Epithelial cell of esophagus (primary cell): ENCODE measurements at regions not wholly inside any gene's neighbourhood (a gene's known extent, or its start where the extent isn't known, plus 50 kb on each side); places are given as distances from the start of the nearest gene placed in this dataset.
A peak's percentile ranks its signal among the peaks of the same experiment; 100 is the strongest.

Experiments
- DNase-seq: peaks from one replicate; pipeline ENCODE4 v3.0.0; 2010; ENCODE audit warnings: low read depth
- H3K4me3 ChIP-seq: 2 replicates; pipeline ENCODE4 v1.5.1; 2011; ENCODE audit warnings: mild to moderate bottlenecking, low read length, control low read depth
- TF ChIP-seq, protein P1 (sequence below): IDR thresholded peaks from 2 replicates; pipeline ENCODE4 v1.5.1; 2011; ENCODE audit warnings: low read depth, mild to moderate bottlenecking, low read length, control low read depth, inconsistent platforms; ENCODE audit not compliant: insufficient read depth; ENCODE audit errors: missing control alignments

DNA sequence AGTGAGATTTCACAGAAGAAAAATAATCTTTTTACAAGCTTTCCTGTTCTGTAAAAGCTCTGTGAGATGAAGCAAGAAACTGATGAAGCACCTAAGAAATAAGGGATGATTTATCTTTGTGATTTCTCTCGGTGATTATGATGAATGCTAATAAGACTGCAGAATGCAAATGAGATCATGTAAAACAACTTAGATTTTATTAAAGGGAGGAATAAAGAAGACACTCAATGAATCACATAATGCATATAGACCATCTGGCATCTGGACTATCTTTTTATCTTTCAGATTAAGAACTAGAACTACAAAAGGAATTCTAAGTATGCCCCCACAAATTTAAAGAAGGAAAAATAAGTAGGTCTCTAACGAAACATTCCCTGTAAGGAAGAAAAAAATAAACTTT lies 361.5 kb upstream of the OPRM1 start:
- no peak overlapping the region for H3K4me3 ChIP-seq
- TF ChIP-seq, protein P1, sequence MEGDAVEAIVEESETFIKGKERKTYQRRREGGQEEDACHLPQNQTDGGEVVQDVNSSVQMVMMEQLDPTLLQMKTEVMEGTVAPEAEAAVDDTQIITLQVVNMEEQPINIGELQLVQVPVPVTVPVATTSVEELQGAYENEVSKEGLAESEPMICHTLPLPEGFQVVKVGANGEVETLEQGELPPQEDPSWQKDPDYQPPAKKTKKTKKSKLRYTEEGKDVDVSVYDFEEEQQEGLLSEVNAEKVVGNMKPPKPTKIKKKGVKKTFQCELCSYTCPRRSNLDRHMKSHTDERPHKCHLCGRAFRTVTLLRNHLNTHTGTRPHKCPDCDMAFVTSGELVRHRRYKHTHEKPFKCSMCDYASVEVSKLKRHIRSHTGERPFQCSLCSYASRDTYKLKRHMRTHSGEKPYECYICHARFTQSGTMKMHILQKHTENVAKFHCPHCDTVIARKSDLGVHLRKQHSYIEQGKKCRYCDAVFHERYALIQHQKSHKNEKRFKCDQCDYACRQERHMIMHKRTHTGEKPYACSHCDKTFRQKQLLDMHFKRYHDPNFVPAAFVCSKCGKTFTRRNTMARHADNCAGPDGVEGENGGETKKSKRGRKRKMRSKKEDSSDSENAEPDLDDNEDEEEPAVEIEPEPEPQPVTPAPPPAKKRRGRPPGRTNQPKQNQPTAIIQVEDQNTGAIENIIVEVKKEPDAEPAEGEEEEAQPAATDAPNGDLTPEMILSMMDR: no peak
- no peak for DNase-seq

DNA sequence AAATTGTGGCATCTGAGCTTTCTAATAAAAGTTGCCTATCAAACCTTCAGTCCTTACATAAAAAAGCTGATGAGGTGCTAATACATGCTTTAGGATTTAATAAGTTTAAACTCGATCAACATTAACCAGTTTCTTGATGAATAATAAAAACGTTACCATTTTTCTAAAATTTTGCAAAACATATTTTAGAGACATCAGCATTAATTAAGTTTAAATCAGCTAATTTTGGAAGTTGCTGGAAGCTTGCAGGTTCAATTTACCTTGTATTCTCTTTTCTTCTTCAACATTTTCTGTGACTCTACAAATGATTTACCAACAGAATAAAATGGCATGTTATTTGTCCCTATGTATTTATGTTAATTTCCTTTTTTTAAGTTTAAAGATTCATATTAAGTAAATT lies 365.3 kb upstream of the OPRM1 start:
- TF ChIP-seq, protein P1: no peak
- DNase-seq: no peak
- no peak overlapping the region for H3K4me3 ChIP-seq

DNA sequence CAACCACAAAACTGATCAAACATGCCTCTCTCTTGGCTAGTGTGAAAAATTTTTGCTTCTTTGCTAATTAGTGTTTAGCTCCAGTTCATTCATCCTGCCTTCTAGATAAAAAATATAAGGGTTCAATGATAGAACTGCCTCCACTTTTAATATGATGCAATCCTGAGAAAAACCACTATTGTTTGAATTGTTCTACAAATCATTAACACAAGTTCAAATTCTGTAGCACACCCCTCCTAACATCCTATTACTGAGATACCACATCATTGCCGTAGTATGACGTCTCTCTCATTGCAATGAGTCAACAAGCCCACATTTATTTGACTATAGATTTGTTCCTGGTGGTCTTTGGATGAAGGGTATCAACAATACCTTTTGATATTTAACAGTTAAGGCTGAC lies 365.8 kb upstream of the OPRM1 start:
- TF ChIP-seq, protein P1: no peak
- DNase-seq: no peak

DNA sequence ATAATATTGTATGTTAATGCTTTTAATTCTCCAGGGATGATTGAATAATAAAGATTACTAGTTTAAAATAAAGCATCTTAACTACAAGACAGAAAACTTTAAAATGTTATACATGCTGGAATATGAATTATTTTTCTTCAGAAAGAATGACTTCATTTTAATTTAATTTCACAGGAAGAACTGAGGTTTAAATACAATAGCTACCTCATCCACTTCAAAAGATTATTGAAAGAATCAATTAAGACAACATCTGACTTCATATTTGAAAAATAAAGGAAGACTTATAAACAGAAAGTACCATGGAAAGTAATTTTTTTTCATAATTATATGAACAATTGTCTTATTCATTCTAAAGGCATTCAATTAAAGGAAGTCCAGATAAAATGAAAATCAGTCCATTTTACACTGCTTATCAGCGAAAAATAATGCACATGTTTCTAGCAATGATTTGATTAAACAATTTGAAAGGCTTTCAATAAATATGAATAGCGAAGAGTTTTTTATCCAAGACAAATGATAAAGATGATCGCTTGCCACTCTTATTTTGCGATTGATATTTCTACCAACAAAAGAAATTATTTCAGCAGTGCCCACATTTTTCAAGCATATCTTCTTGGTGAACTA lies 368.5 kb upstream of the OPRM1 start:
- TF ChIP-seq, protein P1: no peak
- no peak for DNase-seq
- no peak overlapping the region for H3K4me3 ChIP-seq

More for the DNA sequence above, 365.8 kb upstream of the OPRM1 start:
- H3K4me3 ChIP-seq: no peak overlapping the region

DNA sequence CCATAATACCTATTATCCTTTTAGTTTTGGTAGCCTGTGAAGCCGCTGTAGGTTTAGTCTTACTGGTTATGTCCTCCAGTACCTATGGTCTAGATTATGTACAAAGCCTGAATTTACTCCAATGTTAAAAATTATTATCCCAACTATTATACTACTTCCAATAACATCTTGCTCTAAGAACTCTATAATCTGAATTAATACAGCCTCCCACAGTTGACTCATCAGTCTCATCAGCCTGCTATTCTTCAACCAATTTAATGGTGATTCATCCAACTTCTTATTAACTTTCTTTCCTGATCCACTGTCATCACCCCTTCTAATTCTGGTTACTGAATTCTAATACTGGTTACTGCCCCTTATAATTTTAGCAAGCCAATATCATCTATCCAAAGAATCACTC lies 370.3 kb upstream of the OPRM1 start:
- DNase-seq: peak; percentile 5
- no peak overlapping the region for H3K4me3 ChIP-seq
- TF ChIP-seq, protein P1: no peak

DNA sequence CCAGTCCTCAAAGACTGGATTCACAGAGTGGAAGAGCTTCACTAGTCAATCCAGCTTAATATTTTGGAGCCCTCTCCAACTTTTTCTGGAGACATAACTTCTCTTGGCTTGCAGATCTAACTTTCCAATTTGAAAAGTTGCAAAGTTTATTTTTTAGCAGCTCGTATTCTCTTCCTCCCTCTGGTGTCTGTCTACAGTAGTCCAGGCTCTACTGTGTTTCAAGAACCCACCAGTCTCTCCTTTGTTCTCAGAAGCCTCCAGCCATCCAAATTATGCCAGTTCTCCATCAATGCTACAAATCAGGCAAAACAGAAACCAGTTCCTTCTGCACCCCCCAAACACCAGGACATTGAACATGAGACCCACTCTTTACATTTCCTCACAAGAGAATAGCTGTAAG lies 376.1 kb upstream of the OPRM1 start:
- DNase-seq: no peak
- TF ChIP-seq, protein P1: no peak

DNA sequence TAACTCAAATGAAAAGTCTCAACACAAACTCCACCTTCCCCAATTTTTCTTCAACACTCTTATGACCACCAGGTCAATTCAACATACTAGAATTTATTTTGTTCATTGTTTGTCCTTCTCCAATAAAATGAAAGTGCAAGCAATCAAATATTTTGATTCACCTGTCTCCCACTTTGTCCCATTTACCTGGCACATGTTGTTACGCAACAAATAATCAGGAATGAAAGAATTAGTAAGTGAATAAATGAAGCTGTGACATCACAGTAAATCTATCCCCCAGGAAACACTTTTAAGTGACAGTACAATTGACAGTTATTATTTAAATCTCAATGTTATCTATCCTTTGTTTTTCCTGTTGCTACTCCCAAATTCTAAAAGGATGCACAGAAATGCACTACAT lies 393.7 kb upstream of the OPRM1 start:
- DNase-seq: no peak
- H3K4me3 ChIP-seq: no peak overlapping the region
- TF ChIP-seq, protein P1: no peak

More for the DNA sequence above, 376.1 kb upstream of the OPRM1 start:
- no peak overlapping the region for H3K4me3 ChIP-seq
